Mammary epithelial cell (primary cell): ENCODE measurements at regions not wholly inside any gene's neighbourhood (a gene's known extent, or its start where the extent isn't known, plus 50 kb on each side); places are given as distances from the start of the nearest gene placed in this dataset.

ENCODE experiments used
- CTCF ChIP-seq, 2 donors: IDR thresholded peaks in 1 of 2; conservative IDR thresholded peaks in 1 of 2; 2 replicates each; pipeline ENCODE4 v1.5.1; 2011 to 2012; ENCODE audit warnings: inconsistent platforms in 2 of 2, low read length in 2 of 2, mild to moderate bottlenecking in 2 of 2, control low read depth in 1 of 2, low read depth in 1 of 2; ENCODE audit not compliant: insufficient read depth in 1 of 2; ENCODE audit errors: extremely low read depth in 1 of 2
- EZH2 ChIP-seq: IDR thresholded peaks from 2 replicates; pipeline ENCODE4 v1.6.1; 2012; ENCODE audit warnings: low read length, inconsistent platforms, borderline replicate concordance

GRCh38 chr2:215870986-215871385 lies 142.4 kb downstream of the MREG start:
- TF ChIP-seq CTCF (conservative IDR thresholded peaks at IDR 0.05 in 1 of 2, IDR thresholded peaks at IDR 0.05 in 1 of 2; ENCODE audit: extremely low read depth in 1 of 2, insufficient read depth in 1 of 2, low read depth in 1 of 2, low read length in 2 of 2): peak in 1 of 2 donors; percentile 49
- no peak for TF ChIP-seq EZH2
